Nephron progenitor cell (in vitro differentiated cells): ENCODE measurements at regions not wholly inside any gene's neighbourhood (a gene's known extent, or its start where the extent isn't known, plus 50 kb on each side); places are given as distances from the start of the nearest gene placed in this dataset.

Experiments
- DNase-seq: peaks from one replicate; pipeline ENCODE4 v3.0.0; 2021
- H3K27ac Mint-ChIP-seq: 2 replicates; pipeline ENCODE4 v1.8.0; 2021; ENCODE audit warnings: mild to moderate bottlenecking, moderate library complexity, mixed read lengths
- H3K27me3 Mint-ChIP-seq: 2 replicates; pipeline ENCODE4 v1.8.0; 2021; ENCODE audit warnings: mild to moderate bottlenecking, low read depth, mixed read lengths; ENCODE audit not compliant: poor library complexity
- H3K36me3 Mint-ChIP-seq: 2 replicates; pipeline ENCODE4 v1.8.0; 2021; ENCODE audit warnings: low read depth, mixed read lengths
- H3K4me1 Mint-ChIP-seq: 2 replicates; pipeline ENCODE4 v1.8.0; 2021; ENCODE audit warnings: mixed read lengths
- H3K4me3 Mint-ChIP-seq: 2 replicates; pipeline ENCODE4 v1.8.0; 2021; ENCODE audit warnings: mild to moderate bottlenecking, moderate library complexity, mixed read lengths
- H3K9me3 Mint-ChIP-seq: 2 replicates; pipeline ENCODE4 v1.8.0; 2021; ENCODE audit warnings: mild to moderate bottlenecking, moderate library complexity, mixed read lengths
- TF ChIP-seq, protein P1 (sequence below): fragments of 200-600 bp; sonication (generic); IDR thresholded peaks from 2 replicates; pipeline ENCODE4 v1.5.0; 2021; ENCODE audit warnings: antibody characterized with exemption

DNA sequence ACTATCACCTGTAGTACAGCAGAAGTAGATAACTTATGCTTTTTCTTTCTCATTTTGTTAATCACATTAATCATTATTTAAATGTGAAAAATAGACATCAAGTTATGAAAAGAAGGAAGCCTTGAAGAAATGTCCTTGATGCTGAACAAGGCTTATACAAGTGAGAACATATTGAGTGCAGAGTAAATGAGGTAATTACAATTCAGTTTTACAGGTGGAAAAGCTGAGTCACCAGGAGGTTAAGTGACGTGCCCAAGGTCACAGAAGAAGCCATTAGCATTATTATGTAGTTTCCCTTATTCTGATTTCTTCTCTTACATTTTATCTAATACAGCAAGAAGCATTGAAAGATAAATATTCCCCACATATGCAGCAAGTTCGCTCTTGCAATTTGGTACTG, 998.5 kb upstream of the CDH6 start:
- Mint-ChIP-seq H3K36me3 (no peaks in the 10 kb centered on the region), H3K9me3 (no peaks in the 10 kb centered on the region), H3K4me3 (no peak overlapping the region), H3K27me3 (no peaks in the 10 kb centered on the region), H3K27ac (no peak overlapping the region), H3K4me1 (no peaks in the 10 kb centered on the region)
- no peak for DNase-seq
- TF ChIP-seq, protein P1, sequence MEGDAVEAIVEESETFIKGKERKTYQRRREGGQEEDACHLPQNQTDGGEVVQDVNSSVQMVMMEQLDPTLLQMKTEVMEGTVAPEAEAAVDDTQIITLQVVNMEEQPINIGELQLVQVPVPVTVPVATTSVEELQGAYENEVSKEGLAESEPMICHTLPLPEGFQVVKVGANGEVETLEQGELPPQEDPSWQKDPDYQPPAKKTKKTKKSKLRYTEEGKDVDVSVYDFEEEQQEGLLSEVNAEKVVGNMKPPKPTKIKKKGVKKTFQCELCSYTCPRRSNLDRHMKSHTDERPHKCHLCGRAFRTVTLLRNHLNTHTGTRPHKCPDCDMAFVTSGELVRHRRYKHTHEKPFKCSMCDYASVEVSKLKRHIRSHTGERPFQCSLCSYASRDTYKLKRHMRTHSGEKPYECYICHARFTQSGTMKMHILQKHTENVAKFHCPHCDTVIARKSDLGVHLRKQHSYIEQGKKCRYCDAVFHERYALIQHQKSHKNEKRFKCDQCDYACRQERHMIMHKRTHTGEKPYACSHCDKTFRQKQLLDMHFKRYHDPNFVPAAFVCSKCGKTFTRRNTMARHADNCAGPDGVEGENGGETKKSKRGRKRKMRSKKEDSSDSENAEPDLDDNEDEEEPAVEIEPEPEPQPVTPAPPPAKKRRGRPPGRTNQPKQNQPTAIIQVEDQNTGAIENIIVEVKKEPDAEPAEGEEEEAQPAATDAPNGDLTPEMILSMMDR: no peak

DNA sequence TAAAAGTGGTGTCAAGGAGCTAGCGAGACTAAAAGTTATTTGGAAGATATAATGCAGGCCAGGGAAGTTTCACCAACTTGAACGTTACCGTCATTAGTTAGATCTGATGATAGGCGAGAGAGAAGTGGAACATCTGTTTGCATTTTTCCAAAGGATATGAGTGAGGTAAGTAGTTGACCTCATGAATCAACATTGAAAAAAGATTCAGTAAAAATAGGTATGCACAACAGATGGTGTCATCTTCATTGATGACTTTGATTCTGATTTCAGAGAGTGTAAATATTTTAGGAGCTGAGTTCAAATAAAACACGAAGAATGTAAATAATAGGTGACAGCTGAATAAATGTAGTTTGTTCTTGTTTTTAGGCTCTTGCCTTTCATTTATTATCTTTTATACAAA, 998.9 kb upstream of the CDH6 start:
- H3K9me3 Mint-ChIP-seq: no peaks in the 10 kb centered on the region
- no peaks in the 10 kb centered on the region for H3K4me1 Mint-ChIP-seq
- DNase-seq: no peak
- H3K4me3 Mint-ChIP-seq: no peak overlapping the region
- H3K27me3 Mint-ChIP-seq: no peaks in the 10 kb centered on the region
- no peaks in the 10 kb centered on the region for H3K36me3 Mint-ChIP-seq
- no peak overlapping the region for H3K27ac Mint-ChIP-seq
- TF ChIP-seq, protein P1: no peak

DNA sequence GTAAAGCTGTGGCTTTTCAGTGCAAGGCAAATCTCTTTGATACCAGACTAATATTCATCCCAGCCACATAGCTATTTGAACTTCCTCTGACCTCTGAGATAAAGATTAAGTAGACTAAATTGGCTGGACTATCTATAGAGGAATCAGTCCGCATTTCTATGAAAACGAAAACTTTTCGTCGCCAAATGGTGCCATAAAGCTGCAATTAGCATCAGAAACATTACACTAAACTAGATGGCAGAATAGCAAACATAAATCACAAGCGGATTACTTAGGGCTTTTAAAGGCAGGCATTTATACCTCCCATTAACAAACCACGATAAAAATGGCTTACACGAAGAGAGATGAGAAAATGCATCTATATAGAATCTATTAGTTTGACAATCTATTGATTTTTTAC, 1009.7 kb upstream of the CDH6 start:
- no peak overlapping the region for H3K4me3 Mint-ChIP-seq
- DNase-seq: no peak
- TF ChIP-seq, protein P1: no peak
- no peak overlapping the region for H3K27ac Mint-ChIP-seq
- no peaks in the 10 kb centered on the region for H3K9me3 Mint-ChIP-seq
- H3K27me3 Mint-ChIP-seq: no peaks in the 10 kb centered on the region
- H3K4me1 Mint-ChIP-seq: no peaks in the 10 kb centered on the region
- H3K36me3 Mint-ChIP-seq: no peaks in the 10 kb centered on the region

DNA sequence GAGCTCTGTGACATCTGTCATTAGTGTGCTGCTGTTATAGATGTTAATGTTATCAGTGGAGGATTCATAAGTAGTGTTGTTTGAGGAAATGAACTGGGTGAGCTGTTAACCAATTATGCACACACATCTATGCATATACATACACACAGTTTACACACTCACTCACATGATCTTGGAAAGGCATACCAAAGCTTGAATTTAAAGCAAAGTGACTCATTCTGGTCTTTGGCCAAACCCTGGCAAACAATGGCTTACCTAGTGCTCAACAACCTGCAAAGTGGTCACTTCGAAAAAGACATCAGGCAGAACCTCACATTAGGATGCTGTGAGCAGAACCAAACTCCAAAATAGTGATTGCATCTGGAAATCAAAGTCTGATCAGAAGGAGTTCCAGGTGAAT, 1037.3 kb upstream of the CDH6 start:
- TF ChIP-seq, protein P1: no peak
- H3K4me3 Mint-ChIP-seq: no peak overlapping the region
- no peak overlapping the region for H3K27ac Mint-ChIP-seq
- no peak for DNase-seq
- no peaks in the 10 kb centered on the region for H3K27me3 Mint-ChIP-seq
- H3K36me3 Mint-ChIP-seq: no peaks in the 10 kb centered on the region
- H3K4me1 Mint-ChIP-seq: no peaks in the 10 kb centered on the region
- no peaks in the 10 kb centered on the region for H3K9me3 Mint-ChIP-seq

DNA sequence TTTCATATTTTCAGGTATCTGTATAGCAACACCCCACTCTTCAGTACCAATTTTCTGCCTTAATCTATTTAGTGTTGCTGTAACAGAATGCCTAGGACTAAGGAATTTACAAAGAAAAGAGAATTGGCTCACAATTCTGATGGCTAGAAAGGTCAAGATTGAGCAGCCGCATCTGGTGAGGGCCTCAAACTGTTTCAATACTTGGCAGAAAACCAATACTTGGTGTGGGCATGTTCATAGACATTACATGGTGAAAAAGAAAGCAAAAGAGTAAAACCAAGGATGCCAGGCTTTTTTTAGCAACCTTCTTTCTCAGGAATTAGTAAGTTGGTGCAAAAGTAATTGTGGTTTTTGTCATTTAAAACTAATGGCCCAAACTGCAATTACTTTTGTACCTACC, 1041.1 kb upstream of the CDH6 start:
- Mint-ChIP-seq H3K9me3 (no peaks in the 10 kb centered on the region), H3K27ac (no peak overlapping the region), H3K4me1 (no peaks in the 10 kb centered on the region), H3K27me3 (no peaks in the 10 kb centered on the region), H3K4me3 (no peak overlapping the region), H3K36me3 (no peaks in the 10 kb centered on the region)
- TF ChIP-seq, protein P1: no peak
- no peak for DNase-seq

DNA sequence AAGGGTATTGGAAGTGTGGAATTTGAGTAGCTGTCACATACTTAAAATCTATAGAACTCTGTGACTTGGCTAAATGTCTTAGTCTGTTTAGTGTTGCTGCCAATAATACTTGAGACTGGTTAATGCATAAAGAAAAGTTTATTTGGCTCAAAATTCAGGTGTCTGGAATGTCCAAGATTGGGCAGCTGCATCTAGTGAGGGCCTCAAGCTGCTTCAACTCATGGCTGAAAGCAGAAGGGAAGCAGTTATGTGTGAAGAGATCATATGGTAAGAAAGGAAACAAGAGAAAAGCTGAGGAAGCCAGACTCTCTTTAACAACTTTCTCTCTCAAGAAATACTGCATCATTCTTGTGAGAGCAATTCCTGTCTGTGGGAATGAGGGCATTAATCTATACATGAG, 1043.3 kb upstream of the CDH6 start:
- Mint-ChIP-seq H3K27ac (no peak overlapping the region), H3K4me1 (no peaks in the 10 kb centered on the region), H3K9me3 (no peaks in the 10 kb centered on the region), H3K4me3 (no peak overlapping the region), H3K36me3 (no peaks in the 10 kb centered on the region), H3K27me3 (no peaks in the 10 kb centered on the region)
- TF ChIP-seq, protein P1: no peak
- DNase-seq: no peak
